GM21526 (cell line): ENCODE measurements at regions not wholly inside any gene's neighbourhood (a gene's known extent, or its start where the extent isn't known, plus 50 kb on each side); places are given as distances from the start of the nearest gene placed in this dataset.

Experiments used
- ATAC-seq: cut with Tn5 transposase; IDR thresholded peaks from one replicate; pipeline ENCODE4 v1.9.1; 2021; ENCODE audit warnings: moderate library complexity; ENCODE audit not compliant: unreplicated experiment, low FRiP score

GRCh38 chr13:99655351-99656091 lies 154.2 kb downstream of the TM9SF2 start:
- ATAC-seq = no peak

GRCh38 chr13:99654076-99654475 lies 152.8 kb downstream of the TM9SF2 start:
- ATAC-seq = no peak

GRCh38 chr13:99653526-99653925 lies 152.3 kb downstream of the TM9SF2 start:
- ATAC-seq = no peak

GRCh38 chr13:99652901-99653300 lies 151.6 kb downstream of the TM9SF2 start:
- ATAC-seq = no peak

- no peak for ATAC-seq
Measured at GRCh38 chr13:99652141-99652540, 150.9 kb downstream of the TM9SF2 start.

GRCh38 chr13:99651016-99651415 lies 149.7 kb downstream of the TM9SF2 start:
- ATAC-seq = no peak

GRCh38 chr13:99650410-99650809 lies 149.1 kb downstream of the TM9SF2 start:
- ATAC-seq = no peak

- ATAC-seq = no peak
Measured at GRCh38 chr13:99648927-99649326, 147.7 kb downstream of the TM9SF2 start.

- no peak for ATAC-seq
Measured at GRCh38 chr13:99648066-99648665, 146.9 kb downstream of the TM9SF2 start.

- ATAC-seq = no peak
Measured at GRCh38 chr13:99647596-99647985, 146.3 kb downstream of the TM9SF2 start.

GRCh38 chr13:99646866-99647595 lies 145.8 kb downstream of the TM9SF2 start:
- no peak for ATAC-seq

- ATAC-seq = no peak
Measured at GRCh38 chr13:99642841-99643240, 141.6 kb downstream of the TM9SF2 start.

- ATAC-seq = no peak
Measured at GRCh38 chr13:99642006-99642405, 140.7 kb downstream of the TM9SF2 start.

- no peak for ATAC-seq
Measured at GRCh38 chr13:99640260-99640659, 139.0 kb downstream of the TM9SF2 start.

- no peak for ATAC-seq
Measured at GRCh38 chr13:99639126-99639525, 137.9 kb downstream of the TM9SF2 start.

GRCh38 chr13:99636728-99637353 lies 135.6 kb downstream of the TM9SF2 start:
- no peak for ATAC-seq

GRCh38 chr13:99636306-99636705 lies 135.0 kb downstream of the TM9SF2 start:
- no peak for ATAC-seq

- no peak for ATAC-seq
Measured at GRCh38 chr13:99634672-99635071, 133.4 kb downstream of the TM9SF2 start.

GRCh38 chr13:99630269-99630898 lies 129.1 kb downstream of the TM9SF2 start:
- no peak for ATAC-seq

GRCh38 chr13:99629641-99630040 lies 128.4 kb downstream of the TM9SF2 start:
- ATAC-seq = no peak

GRCh38 chr13:99628442-99628841 lies 127.2 kb downstream of the TM9SF2 start:
- no peak for ATAC-seq
